ENCODE measurements at regions not wholly inside any gene's neighbourhood (a gene's known extent, or its start where the extent isn't known, plus 50 kb on each side); places are given as distances from the start of the nearest gene placed in this dataset.

GRCh38 chr15:35690089-35690488, 144.1 kb upstream of the DPH6 start:
- no peak for TF ChIP-seq RBBP5 (conservative IDR thresholded peaks at IDR 0.05)
- TF ChIP-seq ETV6 (conservative IDR thresholded peaks at IDR 0.05 in 1 of 2, IDR thresholded peaks at IDR 0.05 in 1 of 2; ENCODE audit: borderline replicate concordance in 1 of 2, low read depth in 1 of 2), result no peak
- TF ChIP-seq POLR2A (IDR thresholded peaks at IDR 0.05; ENCODE audit: low read depth, low read length), result no peak
- no peak for TF ChIP-seq USF1 (IDR thresholded peaks at IDR 0.05; ENCODE audit: borderline replicate concordance, extremely low read length, insufficient read depth, low read depth, low read length)
- TF ChIP-seq, protein P1, sequence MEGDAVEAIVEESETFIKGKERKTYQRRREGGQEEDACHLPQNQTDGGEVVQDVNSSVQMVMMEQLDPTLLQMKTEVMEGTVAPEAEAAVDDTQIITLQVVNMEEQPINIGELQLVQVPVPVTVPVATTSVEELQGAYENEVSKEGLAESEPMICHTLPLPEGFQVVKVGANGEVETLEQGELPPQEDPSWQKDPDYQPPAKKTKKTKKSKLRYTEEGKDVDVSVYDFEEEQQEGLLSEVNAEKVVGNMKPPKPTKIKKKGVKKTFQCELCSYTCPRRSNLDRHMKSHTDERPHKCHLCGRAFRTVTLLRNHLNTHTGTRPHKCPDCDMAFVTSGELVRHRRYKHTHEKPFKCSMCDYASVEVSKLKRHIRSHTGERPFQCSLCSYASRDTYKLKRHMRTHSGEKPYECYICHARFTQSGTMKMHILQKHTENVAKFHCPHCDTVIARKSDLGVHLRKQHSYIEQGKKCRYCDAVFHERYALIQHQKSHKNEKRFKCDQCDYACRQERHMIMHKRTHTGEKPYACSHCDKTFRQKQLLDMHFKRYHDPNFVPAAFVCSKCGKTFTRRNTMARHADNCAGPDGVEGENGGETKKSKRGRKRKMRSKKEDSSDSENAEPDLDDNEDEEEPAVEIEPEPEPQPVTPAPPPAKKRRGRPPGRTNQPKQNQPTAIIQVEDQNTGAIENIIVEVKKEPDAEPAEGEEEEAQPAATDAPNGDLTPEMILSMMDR (IDR thresholded peaks at IDR 0.05 in 2 of 3, conservative IDR thresholded peaks at IDR 0.05 in 1 of 3; ENCODE audit: control insufficient read depth in 2 of 3, extremely low read depth in 1 of 3, insufficient read depth in 1 of 3, low read depth in 3 of 3, low read length in 3 of 3), result no peak
- no peak for TF ChIP-seq GABPA (IDR thresholded peaks at IDR 0.05; ENCODE audit: low read depth)
- TF ChIP-seq ASH2L (IDR thresholded peaks at IDR 0.05; ENCODE audit: borderline replicate concordance, low read depth), result no peak
- TF ChIP-seq HDGF (IDR thresholded peaks at IDR 0.05), result no peak

All from GM12878 (cell line).